VCaP (cell line): ENCODE measurements at regions not wholly inside any gene's neighbourhood (a gene's known extent, or its start where the extent isn't known, plus 50 kb on each side); places are given as distances from the start of the nearest gene placed in this dataset.

Experiments
- H3K27ac ChIP-seq: fragments of 450-650 bp; 2 replicates; pipeline ENCODE4 v1.5.1; 2017
- CTCF ChIP-seq: fragments of 450-650 bp; conservative IDR thresholded peaks from 2 replicates; pipeline ENCODE4 v1.5.1; 2017; ENCODE audit warnings: mild to moderate bottlenecking, moderate library complexity

GRCh38 chr1:227403535-227403934, 85.2 kb upstream of the CDC42BPA start:
- H3K27ac ChIP-seq: no peak overlapping the region
- no peak for TF ChIP-seq CTCF

DNA sequence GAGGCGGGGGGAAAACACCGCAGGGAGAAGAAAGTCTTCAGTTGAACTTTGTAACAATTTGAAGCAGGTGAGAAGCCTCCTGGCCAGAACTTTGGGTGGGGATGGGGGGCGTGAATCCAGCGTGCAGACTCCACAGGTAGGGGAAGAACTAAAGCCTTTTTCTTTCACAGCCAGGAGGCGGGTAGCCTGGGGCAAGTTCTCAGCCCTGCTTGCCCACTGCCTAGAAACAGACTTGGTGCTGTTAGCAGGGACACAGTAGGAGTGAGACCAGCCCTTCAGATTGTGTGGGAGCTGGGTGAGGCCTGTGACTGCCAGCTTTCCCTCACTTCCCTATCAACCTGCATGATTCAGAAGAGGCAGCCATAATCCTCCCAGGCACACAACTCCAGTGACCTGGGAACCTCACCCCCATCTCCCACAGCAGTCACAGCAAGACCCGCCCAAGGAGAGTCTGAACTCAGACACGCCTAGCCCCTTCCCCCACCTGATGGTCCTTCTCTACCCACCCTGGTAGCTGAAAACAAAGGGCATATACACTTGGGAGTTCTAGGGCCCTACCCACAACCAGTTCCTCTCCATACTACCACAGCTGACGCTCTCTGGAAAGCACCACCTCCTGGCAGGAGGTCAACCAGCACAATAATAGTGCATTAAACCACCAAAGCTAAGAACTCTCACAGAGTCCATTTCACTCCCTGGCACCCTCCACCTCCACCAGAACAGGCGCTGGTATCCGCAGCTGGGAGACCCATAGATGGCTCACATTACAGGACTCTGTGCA, 83.5 kb upstream of the CDC42BPA start:
- H3K27ac ChIP-seq: no peak overlapping the region
- no peak for TF ChIP-seq CTCF

- no peak for TF ChIP-seq CTCF
Measured at GRCh38 chr1:227399152-227399730, 80.9 kb upstream of the CDC42BPA start.

DNA sequence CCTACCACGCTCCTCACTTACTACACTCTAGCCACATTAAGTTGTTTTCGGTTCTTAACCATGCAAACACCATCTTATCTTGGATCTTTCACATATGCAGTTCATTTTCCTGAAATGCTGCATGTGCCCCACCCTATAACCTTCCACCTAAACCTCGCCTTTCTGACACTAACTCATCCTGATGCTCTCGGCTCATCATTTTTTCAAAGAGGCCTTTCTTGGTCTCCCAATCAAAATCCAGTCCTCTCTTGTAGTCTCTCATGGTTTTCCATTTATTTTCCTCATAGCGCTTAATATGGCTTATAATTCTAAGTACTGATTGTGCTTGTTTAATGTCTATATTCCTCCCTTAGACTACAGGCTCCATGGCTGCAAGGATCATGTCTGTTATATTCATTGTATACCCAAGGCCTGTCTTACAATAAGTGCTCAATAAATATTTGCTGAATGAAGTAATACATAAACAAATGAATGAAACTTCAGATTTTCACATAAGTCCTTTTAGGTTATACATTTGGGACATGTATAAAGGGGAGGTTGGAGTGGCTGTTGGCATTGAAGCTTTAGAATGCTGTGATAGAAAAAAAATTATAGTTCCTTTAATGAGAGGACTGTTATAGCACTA, 79.2 kb upstream of the CDC42BPA start:
- H3K27ac ChIP-seq: no peak overlapping the region
- no peak for TF ChIP-seq CTCF

More at GRCh38 chr1:227399152-227399730, 80.9 kb upstream of the CDC42BPA start:
- H3K27ac ChIP-seq: no peak overlapping the region

DNA sequence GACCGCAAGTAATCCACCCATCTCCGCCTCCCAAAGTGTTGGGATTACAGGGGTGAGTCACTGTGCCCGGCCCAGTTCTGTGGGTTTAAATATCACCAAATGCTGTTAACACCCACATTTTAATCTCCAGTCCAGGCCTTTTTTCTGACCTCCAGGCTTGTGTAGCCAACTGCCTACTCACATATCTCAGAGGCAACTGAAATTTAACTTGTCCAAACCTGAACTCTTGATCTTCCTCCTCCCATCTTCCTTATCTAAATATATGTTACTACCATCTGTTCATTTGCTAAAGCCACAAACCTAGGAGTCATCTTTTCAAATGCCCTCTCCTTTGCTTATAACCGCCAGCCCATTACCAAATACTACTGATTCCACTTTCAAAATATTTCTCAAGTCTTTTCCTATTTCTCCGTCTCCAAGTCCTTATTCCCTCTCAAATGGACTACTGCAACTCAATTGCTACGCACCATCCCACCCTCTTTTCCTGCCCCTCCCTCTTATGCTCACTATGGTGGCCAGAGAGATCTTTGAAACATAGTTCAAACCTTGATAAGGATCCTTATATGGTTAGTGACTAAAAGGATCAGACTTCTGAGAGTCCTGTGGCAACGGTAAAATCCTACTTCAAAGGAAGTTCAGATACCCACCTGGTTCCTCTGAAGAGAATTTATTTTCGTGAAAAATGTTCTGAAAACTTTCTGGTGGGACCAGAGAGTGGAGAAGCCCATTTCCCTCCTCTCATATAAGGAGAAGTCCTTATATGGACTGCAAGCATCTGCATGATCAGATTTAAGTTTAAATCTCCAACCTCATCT, 78.5 kb upstream of the CDC42BPA start:
- no peak overlapping the region for H3K27ac ChIP-seq
- TF ChIP-seq CTCF: no peak

DNA sequence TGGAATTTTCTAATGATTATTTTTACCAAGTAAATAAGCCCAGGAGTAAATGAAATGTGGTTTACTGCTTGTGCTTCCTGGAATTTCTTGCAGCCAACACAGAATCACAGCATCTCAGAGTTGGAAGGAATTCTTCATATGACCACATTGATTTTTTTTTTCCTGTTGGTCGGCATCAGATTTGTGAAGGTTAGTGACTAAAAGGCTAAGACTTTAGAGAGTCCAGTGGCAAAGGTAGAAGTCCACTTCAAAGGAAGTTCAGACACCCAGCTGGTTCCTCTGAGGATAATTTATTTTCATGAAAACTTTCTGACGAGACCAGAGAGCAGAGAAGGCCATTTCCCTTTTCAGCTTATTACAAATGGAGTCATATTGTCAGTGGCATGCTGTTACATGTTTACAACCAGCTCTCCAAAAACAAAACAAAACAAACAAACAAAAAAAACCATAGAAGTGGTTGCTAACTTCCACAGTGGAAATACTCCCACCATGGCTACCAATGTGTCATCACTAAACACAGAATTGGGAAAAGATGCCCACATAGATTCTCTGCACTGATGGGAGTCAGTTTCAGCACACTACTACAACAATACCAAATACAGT, 77.2 kb upstream of the CDC42BPA start:
- no peak for TF ChIP-seq CTCF
- H3K27ac ChIP-seq: no peak overlapping the region
